ENCODE measurements at regions not wholly inside any gene's neighbourhood (a gene's known extent, or its start where the extent isn't known, plus 50 kb on each side); places are given as distances from the start of the nearest gene placed in this dataset.

DNA sequence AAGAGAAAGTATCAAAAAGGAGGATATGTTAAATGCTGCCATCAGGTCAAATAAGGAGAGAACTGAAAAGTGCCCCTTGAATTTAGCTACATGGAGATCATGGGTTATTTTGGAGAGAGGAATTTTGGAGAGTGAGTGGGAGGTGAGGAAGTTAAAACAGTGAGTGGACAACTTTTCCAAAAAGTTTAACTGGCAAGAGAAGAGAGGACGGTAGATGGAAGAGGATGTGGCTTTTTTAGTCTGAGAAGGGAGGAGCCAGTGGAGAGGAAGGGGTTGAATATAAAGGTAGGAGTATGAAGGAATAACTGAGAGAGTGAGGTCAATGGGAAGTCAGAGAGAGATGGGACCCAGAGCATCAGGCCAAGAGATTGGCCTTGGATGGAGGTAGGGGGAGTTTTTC lies 62.5 kb upstream of the NFE2L2 start:
- Histone ChIP-seq H3K36me3 (ENCODE audit: control insufficient read depth in 1 of 2, insufficient read depth in 2 of 2, low read length in 2 of 2) (no peaks in the 10 kb centered on the region), H3K27me3 (ENCODE audit: insufficient read depth, low read length) (no peaks in the 10 kb centered on the region), H3K27ac (ENCODE audit: low read depth, low read length) (no peak overlapping the region), H3K4me2 (ENCODE audit: low read length) (no peak overlapping the region), H3K9me2 (ENCODE audit: insufficient read depth) (no peaks in the 10 kb centered on the region), H4K20me1 (ENCODE audit: insufficient read depth) (no peaks in the 10 kb centered on the region), H3K79me2 (ENCODE audit: insufficient read depth, low read length) (no peaks in the 10 kb centered on the region), H3K9me3 (ENCODE audit: control insufficient read depth in 1 of 2, insufficient read depth in 1 of 2, low read depth in 1 of 2, low read length in 2 of 2) (no peaks in the 10 kb centered on the region), H3K9ac (ENCODE audit: low read length) (no peak overlapping the region), H3K4me1 (ENCODE audit: control insufficient read depth in 1 of 2, insufficient read depth in 2 of 2, low read length in 2 of 2) (peaks cover 7 to 11% of the 10 kb centered on the region in 2 experiments), H2AFZ (ENCODE audit: low read depth, low read length, poor library complexity, severe bottlenecking) (no peak overlapping the region), H3K4me3 (replicated peaks in 1 of 2; ENCODE audit: low read depth in 1 of 2, low read length in 2 of 2) (no peak overlapping the region)
- intact Hi-C loops (cut with micrococcal nuclease): no loop called here
- ChIA-PET POLR2A (no interaction called here), RAD21 (ENCODE audit: low non-redundant PET in 1 of 2, low total read pairs in 2 of 2, uncharacterized antibody in 2 of 2, unreplicated experiment in 2 of 2) (no interaction called here), CTCF (no interaction called here)
- no peak for TF ChIP-seq SP1 (IDR thresholded peaks at IDR 0.05; ENCODE audit: low read depth)
- no TSS peak for BruUV-seq (replicated peaks)
- ATAC-seq (no peak), DNase-seq (ENCODE audit: low read depth, low spot score) (no peak)

GRCh38 chr2:177328056-177328455 lies 63.5 kb upstream of the NFE2L2 start:
- Histone ChIP-seq H3K9me2 (ENCODE audit: insufficient read depth) (no peaks in the 10 kb centered on the region), H3K4me3 (replicated peaks in 1 of 2; ENCODE audit: low read depth in 1 of 2, low read length in 2 of 2) (no peak overlapping the region), H2AFZ (ENCODE audit: low read depth, low read length, poor library complexity, severe bottlenecking) (no peak overlapping the region), H3K27ac (ENCODE audit: low read depth, low read length) (no peak overlapping the region), H3K9ac (ENCODE audit: low read length) (no peak overlapping the region), H3K36me3 (ENCODE audit: control insufficient read depth in 1 of 2, insufficient read depth in 2 of 2, low read length in 2 of 2) (no peaks in the 10 kb centered on the region), H3K9me3 (ENCODE audit: control insufficient read depth in 1 of 2, insufficient read depth in 1 of 2, low read depth in 1 of 2, low read length in 2 of 2) (no peaks in the 10 kb centered on the region), H3K4me1 (ENCODE audit: control insufficient read depth in 1 of 2, insufficient read depth in 2 of 2, low read length in 2 of 2) (peaks cover 8 to 19% of the 10 kb centered on the region in 2 experiments), H3K4me2 (ENCODE audit: low read length) (peak overlapping the region; percentile 16; the same call in 1 of the 2 replicates), H3K27me3 (ENCODE audit: insufficient read depth, low read length) (no peaks in the 10 kb centered on the region), H4K20me1 (ENCODE audit: insufficient read depth) (no peaks in the 10 kb centered on the region), H3K79me2 (ENCODE audit: insufficient read depth, low read length) (no peaks in the 10 kb centered on the region)
- BruUV-seq (replicated peaks): no TSS peak
- intact Hi-C loops (cut with micrococcal nuclease): no loop called here
- DNase-seq (ENCODE audit: low read depth, low spot score) (no peak), ATAC-seq (no peak)
- TF ChIP-seq ZNF274 (IDR thresholded peaks at IDR 0.05; ENCODE audit: low read depth, low read length) (no peak), CEBPB (IDR thresholded peaks at IDR 0.05; ENCODE audit: low read depth) (no peak), CBX3 (IDR thresholded peaks at IDR 0.05; ENCODE audit: low read depth) (no peak), SRF (IDR thresholded peaks at IDR 0.05; ENCODE audit: low read depth) (no peak), SP1 (IDR thresholded peaks at IDR 0.05; ENCODE audit: low read depth) (no peak), TCF7L2 (IDR thresholded peaks at IDR 0.05; ENCODE audit: borderline replicate concordance, extremely low read depth, insufficient read depth, insufficient read length) (no peak), EZH2 (IDR thresholded peaks at IDR 0.05) (no peak), POLR2A (IDR thresholded peaks at IDR 0.05; ENCODE audit: borderline replicate concordance, extremely low read depth, insufficient read depth, insufficient read length) (no peak), YY1 (IDR thresholded peaks at IDR 0.05; ENCODE audit: extremely low read depth, insufficient replicate concordance, low read depth, low read length) (no peak), ATF3 (IDR thresholded peaks at IDR 0.05) (no peak)
- TF ChIP-seq, protein P1, sequence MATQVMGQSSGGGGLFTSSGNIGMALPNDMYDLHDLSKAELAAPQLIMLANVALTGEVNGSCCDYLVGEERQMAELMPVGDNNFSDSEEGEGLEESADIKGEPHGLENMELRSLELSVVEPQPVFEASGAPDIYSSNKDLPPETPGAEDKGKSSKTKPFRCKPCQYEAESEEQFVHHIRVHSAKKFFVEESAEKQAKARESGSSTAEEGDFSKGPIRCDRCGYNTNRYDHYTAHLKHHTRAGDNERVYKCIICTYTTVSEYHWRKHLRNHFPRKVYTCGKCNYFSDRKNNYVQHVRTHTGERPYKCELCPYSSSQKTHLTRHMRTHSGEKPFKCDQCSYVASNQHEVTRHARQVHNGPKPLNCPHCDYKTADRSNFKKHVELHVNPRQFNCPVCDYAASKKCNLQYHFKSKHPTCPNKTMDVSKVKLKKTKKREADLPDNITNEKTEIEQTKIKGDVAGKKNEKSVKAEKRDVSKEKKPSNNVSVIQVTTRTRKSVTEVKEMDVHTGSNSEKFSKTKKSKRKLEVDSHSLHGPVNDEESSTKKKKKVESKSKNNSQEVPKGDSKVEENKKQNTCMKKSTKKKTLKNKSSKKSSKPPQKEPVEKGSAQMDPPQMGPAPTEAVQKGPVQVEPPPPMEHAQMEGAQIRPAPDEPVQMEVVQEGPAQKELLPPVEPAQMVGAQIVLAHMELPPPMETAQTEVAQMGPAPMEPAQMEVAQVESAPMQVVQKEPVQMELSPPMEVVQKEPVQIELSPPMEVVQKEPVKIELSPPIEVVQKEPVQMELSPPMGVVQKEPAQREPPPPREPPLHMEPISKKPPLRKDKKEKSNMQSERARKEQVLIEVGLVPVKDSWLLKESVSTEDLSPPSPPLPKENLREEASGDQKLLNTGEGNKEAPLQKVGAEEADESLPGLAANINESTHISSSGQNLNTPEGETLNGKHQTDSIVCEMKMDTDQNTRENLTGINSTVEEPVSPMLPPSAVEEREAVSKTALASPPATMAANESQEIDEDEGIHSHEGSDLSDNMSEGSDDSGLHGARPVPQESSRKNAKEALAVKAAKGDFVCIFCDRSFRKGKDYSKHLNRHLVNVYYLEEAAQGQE (IDR thresholded peaks at IDR 0.05; ENCODE audit: low read depth): no peak
- TF ChIP-seq, protein P2, sequence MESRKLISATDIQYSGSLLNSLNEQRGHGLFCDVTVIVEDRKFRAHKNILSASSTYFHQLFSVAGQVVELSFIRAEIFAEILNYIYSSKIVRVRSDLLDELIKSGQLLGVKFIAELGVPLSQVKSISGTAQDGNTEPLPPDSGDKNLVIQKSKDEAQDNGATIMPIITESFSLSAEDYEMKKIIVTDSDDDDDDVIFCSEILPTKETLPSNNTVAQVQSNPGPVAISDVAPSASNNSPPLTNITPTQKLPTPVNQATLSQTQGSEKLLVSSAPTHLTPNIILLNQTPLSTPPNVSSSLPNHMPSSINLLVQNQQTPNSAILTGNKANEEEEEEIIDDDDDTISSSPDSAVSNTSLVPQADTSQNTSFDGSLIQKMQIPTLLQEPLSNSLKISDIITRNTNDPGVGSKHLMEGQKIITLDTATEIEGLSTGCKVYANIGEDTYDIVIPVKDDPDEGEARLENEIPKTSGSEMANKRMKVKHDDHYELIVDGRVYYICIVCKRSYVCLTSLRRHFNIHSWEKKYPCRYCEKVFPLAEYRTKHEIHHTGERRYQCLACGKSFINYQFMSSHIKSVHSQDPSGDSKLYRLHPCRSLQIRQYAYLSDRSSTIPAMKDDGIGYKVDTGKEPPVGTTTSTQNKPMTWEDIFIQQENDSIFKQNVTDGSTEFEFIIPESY (IDR thresholded peaks at IDR 0.05; ENCODE audit: extremely low read depth, insufficient replicate concordance, low read length): no peak
- CTCF ChIA-PET: interaction anchor here (1.0 kb wide), 1 partner anchor 163 kb away, joined by 3 read pairs; no protein-coding TSS in a partner anchor
- POLR2A ChIA-PET: no interaction called here
- RAD21 ChIA-PET (ENCODE audit: low non-redundant PET in 1 of 2, low total read pairs in 2 of 2, uncharacterized antibody in 2 of 2, unreplicated experiment in 2 of 2): no interaction called here

All from HCT116 (cell line).